Liver (tissue), 3 donors: ENCODE measurements at regions not wholly inside any gene's neighbourhood (a gene's known extent, or its start where the extent isn't known, plus 50 kb on each side); places are given as distances from the start of the nearest gene placed in this dataset.

ENCODE experiments used
- EGR1 ChIP-seq, 2 donors: IDR thresholded peaks; 2 replicates each; pipeline ENCODE4 v1.6.1; 2016 to 2018; ENCODE audit warnings: antibody characterized with exemption in 2 of 2, low read depth in 2 of 2
- FOXA1 ChIP-seq: IDR thresholded peaks from 2 replicates; pipeline ENCODE4 v1.6.1; 2016; ENCODE audit warnings: antibody characterized with exemption
- GABPA ChIP-seq, 2 donors: IDR thresholded peaks in 1 of 2; conservative IDR thresholded peaks in 1 of 2; 2 replicates each; pipeline ENCODE4 v1.6.1; 2016; ENCODE audit warnings: antibody characterized with exemption in 2 of 2, mild to moderate bottlenecking in 1 of 2, moderate library complexity in 1 of 2
- HNF4A ChIP-seq, 2 donors: conservative IDR thresholded peaks; 2 replicates each; pipeline ENCODE4 v1.6.1; 2016; ENCODE audit warnings: antibody characterized with exemption in 2 of 2, mild to moderate bottlenecking in 2 of 2
- JUND ChIP-seq, 2 donors: IDR thresholded peaks; 2 replicates each; pipeline ENCODE4 v1.6.1; 2016; ENCODE audit warnings: antibody characterized with exemption in 2 of 2
- RAD21 ChIP-seq, 2 donors: IDR thresholded peaks; 2 replicates each; pipeline ENCODE4 v1.6.1; 2016; ENCODE audit warnings: antibody characterized with exemption in 2 of 2, mild to moderate bottlenecking in 2 of 2
- RXRA ChIP-seq, 2 donors: IDR thresholded peaks; 2 replicates each; pipeline ENCODE4 v1.6.1; 2017 to 2018; ENCODE audit warnings: antibody characterized with exemption in 2 of 2, mild to moderate bottlenecking in 1 of 2
- TAF1 ChIP-seq: conservative IDR thresholded peaks from 2 replicates; pipeline ENCODE4 v1.6.1; 2016; ENCODE audit warnings: antibody characterized with exemption, mild to moderate bottlenecking
- ZBTB33 ChIP-seq: IDR thresholded peaks from 2 replicates; pipeline ENCODE4 v1.6.1; 2016; ENCODE audit warnings: antibody characterized with exemption
- TF ChIP-seq, protein P1 (sequence below): fragments of 150-350 bp; IDR thresholded peaks from 2 replicates; pipeline ENCODE4 v1.5.1; 2017; ENCODE audit warnings: improper control_type of control experiment, low read depth, low read length; ENCODE audit not compliant: missing input control
- TF ChIP-seq, protein P2 (sequence below): IDR thresholded peaks from 2 replicates; pipeline ENCODE4 v1.6.1; 2016; ENCODE audit warnings: antibody characterized with exemption
- donor health status: healthy.
- donor health status: healthy.

- TF ChIP-seq EGR1 (IDR thresholded peaks at IDR 0.05; ENCODE audit: low read depth in 2 of 2): no peak
- TF ChIP-seq JUND (IDR thresholded peaks at IDR 0.05): no peak
- TF ChIP-seq, protein P1, sequence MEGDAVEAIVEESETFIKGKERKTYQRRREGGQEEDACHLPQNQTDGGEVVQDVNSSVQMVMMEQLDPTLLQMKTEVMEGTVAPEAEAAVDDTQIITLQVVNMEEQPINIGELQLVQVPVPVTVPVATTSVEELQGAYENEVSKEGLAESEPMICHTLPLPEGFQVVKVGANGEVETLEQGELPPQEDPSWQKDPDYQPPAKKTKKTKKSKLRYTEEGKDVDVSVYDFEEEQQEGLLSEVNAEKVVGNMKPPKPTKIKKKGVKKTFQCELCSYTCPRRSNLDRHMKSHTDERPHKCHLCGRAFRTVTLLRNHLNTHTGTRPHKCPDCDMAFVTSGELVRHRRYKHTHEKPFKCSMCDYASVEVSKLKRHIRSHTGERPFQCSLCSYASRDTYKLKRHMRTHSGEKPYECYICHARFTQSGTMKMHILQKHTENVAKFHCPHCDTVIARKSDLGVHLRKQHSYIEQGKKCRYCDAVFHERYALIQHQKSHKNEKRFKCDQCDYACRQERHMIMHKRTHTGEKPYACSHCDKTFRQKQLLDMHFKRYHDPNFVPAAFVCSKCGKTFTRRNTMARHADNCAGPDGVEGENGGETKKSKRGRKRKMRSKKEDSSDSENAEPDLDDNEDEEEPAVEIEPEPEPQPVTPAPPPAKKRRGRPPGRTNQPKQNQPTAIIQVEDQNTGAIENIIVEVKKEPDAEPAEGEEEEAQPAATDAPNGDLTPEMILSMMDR: no peak
- TF ChIP-seq RXRA (IDR thresholded peaks at IDR 0.05): no peak
- no peak for TF ChIP-seq GABPA (IDR thresholded peaks at IDR 0.05 in 1 of 2, conservative IDR thresholded peaks at IDR 0.05 in 1 of 2)
- no peak for TF ChIP-seq TAF1
- no peak for TF ChIP-seq HNF4A (conservative IDR thresholded peaks at IDR 0.05)
- no peak for TF ChIP-seq FOXA1
- TF ChIP-seq, protein P2, sequence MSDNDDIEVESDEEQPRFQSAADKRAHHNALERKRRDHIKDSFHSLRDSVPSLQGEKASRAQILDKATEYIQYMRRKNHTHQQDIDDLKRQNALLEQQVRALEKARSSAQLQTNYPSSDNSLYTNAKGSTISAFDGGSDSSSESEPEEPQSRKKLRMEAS: no peak
- no peak for TF ChIP-seq RAD21 (IDR thresholded peaks at IDR 0.05)
- TF ChIP-seq ZBTB33: no peak
These were observed 401.2 kb downstream of the TNS1 start for GRCh38 chr2:217601601-217602000.
